B cell (primary cell): ENCODE measurements at regions not wholly inside any gene's neighbourhood (a gene's known extent, or its start where the extent isn't known, plus 50 kb on each side); places are given as distances from the start of the nearest gene placed in this dataset.

Source experiments
- ATAC-seq: fragments of 200-7000 bp; cut with Tn5 transposase; one replicate; pipeline ENCODE4 v1.10.0; 2021; ENCODE audit warnings: low read depth, mild to moderate bottlenecking, moderate number of reproducible peaks, moderate library complexity
- CTCF ChIA-PET: fragments of 350-600 bp; sonication (Branson Sonifier 250); formaldehyde crosslinking; loops from one replicate; lab custom pipeline; 2021; ENCODE audit warnings: antibody characterized with exemption, inconsistent platforms; lab: Charles Lee
- POLR2A ChIA-PET: fragments of 350-600 bp; sonication (Branson Sonifier 250); formaldehyde crosslinking; loops from one replicate; lab custom pipeline; 2021; ENCODE audit warnings: antibody characterized with exemption; lab: Charles Lee
- DNase-seq: peaks from one replicate; pipeline ENCODE4 v3.0.0; 2013
- H2AFZ ChIP-seq: 2 replicates; pipeline ENCODE4 v1.6.1; 2012; ENCODE audit warnings: mild to moderate bottlenecking, low read depth, low read length; ENCODE audit not compliant: insufficient read depth, poor library complexity, severe bottlenecking
- H3K27ac ChIP-seq, 2 donors: 1 replicate in 1 of 2; 2 replicates in 1 of 2; pipeline ENCODE4 v1.5.1; 2012 to 2013; ENCODE audit warnings: low read length in 2 of 2, mild to moderate bottlenecking in 2 of 2, moderate library complexity in 1 of 2
- H3K27me3 ChIP-seq, 4 experiments: fragments of 200-600 bp in 1 of 4; sonication (generic) in 1 of 4; replicated peaks in 1 of 4; 1 replicate in 2 of 4; 2 replicates in 2 of 4; pipeline versions ENCODE4 v1.6.1 to v1.7.0; 2013 to 2016; ENCODE audit warnings: low read length in 3 of 4, mild to moderate bottlenecking in 2 of 4, mixed read lengths in 1 of 4, moderate library complexity in 1 of 4; ENCODE audit not compliant: insufficient read depth in 4 of 4, control insufficient read depth in 3 of 4; ENCODE audit errors: control extremely low read depth in 1 of 4
- H3K36me3 ChIP-seq, 2 experiments: replicated peaks in 1 of 2; 1 replicate in 1 of 2; 2 replicates in 1 of 2; pipeline versions ENCODE4 v1.6.1 to v1.7.1; 2013; ENCODE audit warnings: low read length in 1 of 2; ENCODE audit not compliant: insufficient read depth in 2 of 2, control insufficient read depth in 1 of 2; ENCODE audit errors: control extremely low read depth in 1 of 2, extremely low read depth in 1 of 2
- H3K4me1 ChIP-seq, 2 donors: fragments of 200-600 bp in 1 of 2; sonication (generic) in 1 of 2; 1 replicate in 1 of 2; 2 replicates in 1 of 2; pipeline versions ENCODE4 v1.5.1 to v1.6.1; 2013 to 2017; ENCODE audit warnings: low read length in 2 of 2; ENCODE audit not compliant: control insufficient read depth in 2 of 2, insufficient read depth in 2 of 2
- H3K4me2 ChIP-seq: replicated peaks from 2 replicates; pipeline ENCODE3; 2012; ENCODE audit warnings: mild to moderate bottlenecking, low read depth, low read length; ENCODE audit not compliant: poor library complexity, severe bottlenecking
- H3K4me3 ChIP-seq, 5 experiments: fragments of 200-600 bp in 1 of 5; sonication (generic) in 1 of 5; 1 replicate in 3 of 5; 2 replicates in 2 of 5; pipeline versions ENCODE4 v1.5.1 to v1.7.0; 2011 to 2016; ENCODE audit warnings: low read length in 4 of 5, mild to moderate bottlenecking in 4 of 5, low read depth in 2 of 5, control low read depth in 1 of 5, moderate library complexity in 1 of 5; ENCODE audit not compliant: insufficient read depth in 1 of 5; ENCODE audit errors: control extremely low read depth in 1 of 5, extremely low read depth in 1 of 5
- H3K79me2 ChIP-seq: fragments of 200-600 bp; sonication (generic); one replicate; pipeline ENCODE4 v1.6.0; 2016; ENCODE audit warnings: low read length; ENCODE audit not compliant: control insufficient read depth, insufficient read depth
- H3K9ac ChIP-seq: fragments of 200-600 bp; sonication (generic); 2 replicates; pipeline ENCODE4 v1.6.1; 2017; ENCODE audit warnings: mild to moderate bottlenecking, low read length, moderate library complexity
- H3K9me3 ChIP-seq, 3 donors: one replicate each; pipeline versions ENCODE4 v1.6.1 to v1.7.1; 2013; ENCODE audit warnings: low read length in 2 of 3; ENCODE audit not compliant: control insufficient read depth in 2 of 3, insufficient read depth in 1 of 3; ENCODE audit errors: control extremely low read depth in 1 of 3
- H4K20me1 ChIP-seq: 2 replicates; pipeline ENCODE4 v1.6.0; 2012; ENCODE audit warnings: mild to moderate bottlenecking, low read length; ENCODE audit not compliant: insufficient read depth, control insufficient read depth, poor library complexity, severe bottlenecking
- H3K27ac Mint-ChIP-seq: one replicate; pipeline ENCODE4 v1.8.0; 2021; ENCODE audit warnings: mixed read lengths
- H3K27me3 Mint-ChIP-seq: one replicate; pipeline ENCODE4 v1.8.0; 2021; ENCODE audit warnings: mixed read lengths
- H3K4me1 Mint-ChIP-seq: one replicate; pipeline ENCODE4 v1.8.0; 2021; ENCODE audit warnings: mixed read lengths
- H3K4me3 Mint-ChIP-seq: one replicate; pipeline ENCODE4 v1.8.0; 2021; ENCODE audit warnings: mixed read lengths
- H3K9me3 Mint-ChIP-seq: one replicate; pipeline ENCODE4 v1.8.0; 2022; ENCODE audit warnings: mixed read lengths; ENCODE audit not compliant: insufficient read depth
- EZH2 ChIP-seq: IDR thresholded peaks from 2 replicates; pipeline ENCODE4 v1.6.1; 2012; ENCODE audit warnings: borderline replicate concordance, low read depth, mild to moderate bottlenecking, moderate library complexity, low read length; ENCODE audit not compliant: insufficient read depth, poor library complexity, severe bottlenecking
- WGBS: methylation state at CpG from one replicate; pipeline ENCODE4 v1.1.5; 2013; ENCODE audit warnings: missing lambda C conversion rate; ENCODE audit not compliant: insufficient coverage; 5-methylcytosine and 5-hydroxymethylcytosine counted together
- intact Hi-C: fragments of 100-400 bp; cut with micrococcal nuclease; formaldehyde crosslinking; loops from one replicate; pipeline ENCODE4 v1.10.0; 2022
- TF ChIP-seq, protein P1 (sequence below): fragments of 200-600 bp; IDR thresholded peaks from one replicate; pipeline ENCODE4 v1.8.0; 2022; ENCODE audit warnings: antibody characterized with exemption, mild to moderate bottlenecking

GRCh38 chr16:16989368-16989767 is 481.4 kb downstream of the XYLT1 start:
- Histone ChIP-seq H3K4me1 (peaks cover 23 to 25% of the 10 kb centered on the region in 2 donors), H4K20me1 (no peaks in the 10 kb centered on the region), H3K9me3 (no peaks in the 10 kb centered on the region), H3K27ac (no peak overlapping the region), H3K4me2 (no peak overlapping the region), H3K9ac (no peak overlapping the region), H3K36me3 (no peaks in the 10 kb centered on the region), H3K27me3 (no peaks in the 10 kb centered on the region), H2AFZ (no peak overlapping the region), H3K4me3 (no peak overlapping the region), H3K79me2 (no peaks in the 10 kb centered on the region)
- ATAC-seq (no peak), DNase-seq (no peak)
- CTCF ChIA-PET: no interaction called here
- intact Hi-C loops: no loop called here
- Mint-ChIP-seq H3K27me3 (no peaks in the 10 kb centered on the region), H3K9me3 (no peaks in the 10 kb centered on the region), H3K4me1 (peaks cover 28% of the 10 kb centered on the region), H3K4me3 (no peak overlapping the region), H3K27ac (no peak overlapping the region)
- POLR2A ChIA-PET: no interaction called here
- TF ChIP-seq, protein P1, sequence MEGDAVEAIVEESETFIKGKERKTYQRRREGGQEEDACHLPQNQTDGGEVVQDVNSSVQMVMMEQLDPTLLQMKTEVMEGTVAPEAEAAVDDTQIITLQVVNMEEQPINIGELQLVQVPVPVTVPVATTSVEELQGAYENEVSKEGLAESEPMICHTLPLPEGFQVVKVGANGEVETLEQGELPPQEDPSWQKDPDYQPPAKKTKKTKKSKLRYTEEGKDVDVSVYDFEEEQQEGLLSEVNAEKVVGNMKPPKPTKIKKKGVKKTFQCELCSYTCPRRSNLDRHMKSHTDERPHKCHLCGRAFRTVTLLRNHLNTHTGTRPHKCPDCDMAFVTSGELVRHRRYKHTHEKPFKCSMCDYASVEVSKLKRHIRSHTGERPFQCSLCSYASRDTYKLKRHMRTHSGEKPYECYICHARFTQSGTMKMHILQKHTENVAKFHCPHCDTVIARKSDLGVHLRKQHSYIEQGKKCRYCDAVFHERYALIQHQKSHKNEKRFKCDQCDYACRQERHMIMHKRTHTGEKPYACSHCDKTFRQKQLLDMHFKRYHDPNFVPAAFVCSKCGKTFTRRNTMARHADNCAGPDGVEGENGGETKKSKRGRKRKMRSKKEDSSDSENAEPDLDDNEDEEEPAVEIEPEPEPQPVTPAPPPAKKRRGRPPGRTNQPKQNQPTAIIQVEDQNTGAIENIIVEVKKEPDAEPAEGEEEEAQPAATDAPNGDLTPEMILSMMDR: no peak
- TF ChIP-seq EZH2: no peak
- WGBS: 100% methylated on average over 4 of the region's 4 CpGs

DNA sequence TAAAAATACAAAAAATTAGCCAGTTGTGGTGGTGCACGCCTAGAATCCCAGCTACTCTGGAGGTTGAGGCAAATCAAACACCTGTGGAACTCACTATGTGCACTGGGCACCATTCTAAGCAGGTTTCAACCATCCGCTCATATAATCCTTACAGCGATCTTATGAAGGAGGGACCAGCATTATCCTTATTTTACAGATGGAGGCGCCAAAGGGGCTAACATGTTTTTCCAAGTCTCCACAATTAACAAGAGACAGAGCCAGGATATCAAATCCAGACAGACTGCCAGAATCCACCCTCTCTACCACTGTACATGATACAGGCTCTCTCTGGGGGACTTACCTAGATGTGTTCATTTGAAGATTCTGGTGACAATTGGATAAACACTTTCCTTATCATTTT is 479.0 kb downstream of the XYLT1 start:
- 91% methylated on average over 3 of the region's 4 CpGs for WGBS
- Histone ChIP-seq H3K4me1 (peaks cover 23 to 25% of the 10 kb centered on the region in 2 donors), H2AFZ (no peak overlapping the region), H3K27me3 (no peaks in the 10 kb centered on the region), H3K36me3 (no peaks in the 10 kb centered on the region), H3K4me2 (no peak overlapping the region), H3K4me3 (no peak overlapping the region), H4K20me1 (no peaks in the 10 kb centered on the region), H3K9me3 (no peaks in the 10 kb centered on the region), H3K79me2 (no peaks in the 10 kb centered on the region), H3K27ac (no peak overlapping the region), H3K9ac (no peak overlapping the region)
- TF ChIP-seq, protein P1: no peak
- TF ChIP-seq EZH2: no peak
- CTCF ChIA-PET: no interaction called here
- no peaks in the 10 kb centered on the region for H3K9me3 Mint-ChIP-seq
- peaks cover 31% of the 10 kb centered on the region for H3K4me1 Mint-ChIP-seq
- H3K4me3 Mint-ChIP-seq: no peak overlapping the region
- POLR2A ChIA-PET: no interaction called here
- no peak for ATAC-seq
- H3K27ac Mint-ChIP-seq: no peak overlapping the region
- no peaks in the 10 kb centered on the region for H3K27me3 Mint-ChIP-seq
- intact Hi-C loops: no loop called here
- DNase-seq: no peak
